Omental fat pad (tissue), 3 donors: ENCODE measurements at regions not wholly inside any gene's neighbourhood (a gene's known extent, or its start where the extent isn't known, plus 50 kb on each side); places are given as distances from the start of the nearest gene placed in this dataset.

ENCODE experiments used
- ATAC-seq: fragments of 150-250 bp; one replicate; pipeline ENCODE4 v1.9.1; 2016; ENCODE audit warnings: mild to moderate bottlenecking, moderate library complexity; ENCODE audit not compliant: low FRiP score
- DNase-seq: peaks from one replicate; pipeline ENCODE4 v3.0.0-alpha.2; 2019; ENCODE audit warnings: low spot score
- TF ChIP-seq, protein P1 (sequence below), 3 donors: fragments of 450-650 bp; IDR thresholded peaks; one replicate each; pipeline ENCODE4 v1.5.1; 2016 to 2017; ENCODE audit warnings: antibody characterized with exemption in 3 of 3, mild to moderate bottlenecking in 3 of 3, moderate library complexity in 2 of 3

DNA sequence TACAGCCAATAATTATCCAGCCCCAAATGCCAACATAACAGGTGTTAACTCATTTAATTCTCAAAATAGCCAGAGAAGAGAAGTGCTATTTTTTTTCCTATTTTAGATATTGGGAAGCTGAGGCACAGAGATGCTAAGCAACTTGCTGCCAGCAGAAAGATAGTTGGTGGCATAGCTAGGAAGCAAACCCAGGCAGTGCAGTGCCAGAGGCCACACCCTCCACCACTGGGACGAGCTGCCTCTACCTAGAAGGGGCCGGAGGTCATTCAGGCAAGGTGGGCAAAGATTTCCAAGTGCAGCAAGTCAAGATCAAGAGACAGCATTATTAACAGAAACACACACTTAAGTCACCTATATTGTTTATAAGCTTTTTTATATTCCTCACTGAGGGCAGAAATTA lies 654.1 kb downstream of the INHBA start:
- TF ChIP-seq, protein P1, sequence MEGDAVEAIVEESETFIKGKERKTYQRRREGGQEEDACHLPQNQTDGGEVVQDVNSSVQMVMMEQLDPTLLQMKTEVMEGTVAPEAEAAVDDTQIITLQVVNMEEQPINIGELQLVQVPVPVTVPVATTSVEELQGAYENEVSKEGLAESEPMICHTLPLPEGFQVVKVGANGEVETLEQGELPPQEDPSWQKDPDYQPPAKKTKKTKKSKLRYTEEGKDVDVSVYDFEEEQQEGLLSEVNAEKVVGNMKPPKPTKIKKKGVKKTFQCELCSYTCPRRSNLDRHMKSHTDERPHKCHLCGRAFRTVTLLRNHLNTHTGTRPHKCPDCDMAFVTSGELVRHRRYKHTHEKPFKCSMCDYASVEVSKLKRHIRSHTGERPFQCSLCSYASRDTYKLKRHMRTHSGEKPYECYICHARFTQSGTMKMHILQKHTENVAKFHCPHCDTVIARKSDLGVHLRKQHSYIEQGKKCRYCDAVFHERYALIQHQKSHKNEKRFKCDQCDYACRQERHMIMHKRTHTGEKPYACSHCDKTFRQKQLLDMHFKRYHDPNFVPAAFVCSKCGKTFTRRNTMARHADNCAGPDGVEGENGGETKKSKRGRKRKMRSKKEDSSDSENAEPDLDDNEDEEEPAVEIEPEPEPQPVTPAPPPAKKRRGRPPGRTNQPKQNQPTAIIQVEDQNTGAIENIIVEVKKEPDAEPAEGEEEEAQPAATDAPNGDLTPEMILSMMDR (IDR thresholded peaks at IDR 0.05) = no peak
- ATAC-seq = no peak
- DNase-seq = no peak

DNA sequence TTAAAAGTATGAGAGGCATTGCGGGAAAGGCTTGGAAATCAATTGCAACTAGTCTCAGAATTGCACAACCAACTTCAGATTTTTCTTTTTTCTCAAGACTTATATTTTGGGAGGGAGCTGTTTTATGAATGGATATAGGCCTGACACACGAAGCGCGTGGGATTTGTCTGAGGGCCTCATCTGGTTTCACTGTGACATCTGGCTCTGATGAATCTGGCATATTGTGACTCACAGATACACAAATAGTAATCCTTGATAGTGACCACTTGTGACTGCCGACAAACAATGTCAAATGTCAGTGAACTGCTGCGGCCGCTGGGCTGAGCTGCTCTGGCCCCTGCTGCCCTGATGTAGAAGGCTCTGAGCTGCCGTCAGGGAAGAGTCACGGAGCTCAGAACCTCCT lies 655.1 kb downstream of the INHBA start:
- ATAC-seq (no peak), DNase-seq (no peak)
- TF ChIP-seq, protein P1 (IDR thresholded peaks at IDR 0.05) = no peak

DNA sequence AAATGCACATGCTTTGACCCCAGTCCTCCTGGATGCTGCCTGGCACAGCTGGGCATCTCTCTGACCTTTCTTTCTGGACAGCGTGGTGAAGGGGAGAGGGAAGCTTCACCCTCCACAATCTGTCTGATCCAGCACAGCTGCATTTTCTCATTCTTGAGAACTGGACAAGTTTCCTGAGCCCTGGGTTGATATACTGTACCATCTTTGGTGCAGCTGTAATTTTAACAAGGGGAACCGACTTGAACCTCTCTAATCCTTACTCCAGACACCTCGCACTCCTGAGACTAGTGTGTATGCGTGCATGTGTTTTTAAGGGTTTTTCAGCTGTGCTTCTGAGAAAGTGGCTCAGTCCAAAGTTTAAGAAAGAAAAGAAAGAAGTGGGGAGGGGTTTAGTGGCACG lies 655.7 kb downstream of the INHBA start:
- DNase-seq = no peak
- ATAC-seq = no peak
- TF ChIP-seq, protein P1 (IDR thresholded peaks at IDR 0.05) = no peak

DNA sequence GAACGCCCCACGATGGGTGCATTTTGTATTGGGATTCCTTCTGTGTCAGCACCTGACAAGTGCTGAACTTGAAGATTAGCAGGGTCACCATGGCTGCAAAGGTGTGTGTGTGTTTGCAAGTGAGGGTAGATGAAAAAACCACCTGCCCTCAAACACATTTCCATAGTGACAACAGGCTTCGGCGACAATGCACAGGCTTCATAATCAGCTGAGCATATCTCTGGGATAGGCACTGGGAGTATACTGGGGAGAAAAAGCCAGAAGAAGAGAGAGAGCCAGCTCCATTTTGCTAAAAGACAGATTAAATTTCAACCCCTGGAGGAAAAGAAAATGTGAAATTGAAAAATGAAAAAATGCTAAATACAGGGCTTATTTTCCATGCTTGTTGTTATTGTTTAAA lies 656.1 kb downstream of the INHBA start:
- no peak for ATAC-seq

DNA sequence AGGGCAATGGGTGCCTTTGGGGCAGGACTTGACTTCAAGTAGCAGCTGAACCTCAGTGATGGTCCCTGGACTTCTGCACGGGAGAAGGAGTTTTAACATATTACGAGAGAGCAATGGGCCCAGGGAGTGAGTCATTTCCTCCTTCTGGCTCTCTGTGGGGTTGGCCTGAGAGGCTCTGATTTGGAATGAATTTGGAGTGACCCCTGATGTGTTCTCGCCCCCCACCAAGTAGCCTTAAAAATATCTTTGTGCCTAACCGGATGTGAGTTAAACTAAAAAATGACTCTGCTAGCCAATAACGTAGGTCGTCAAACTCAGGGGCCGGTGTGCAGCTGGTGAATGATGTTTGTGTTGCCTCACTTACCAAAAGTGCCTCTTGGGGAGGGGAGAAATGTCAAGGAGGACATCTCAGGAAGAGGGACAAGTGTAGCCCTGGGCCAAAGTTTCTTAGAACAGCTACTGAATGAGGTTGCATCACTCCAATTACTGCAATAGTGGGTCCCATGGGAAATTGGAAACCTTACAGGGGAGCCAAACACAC lies 656.6 kb downstream of the INHBA start:
- no peak for DNase-seq
- TF ChIP-seq, protein P1 (IDR thresholded peaks at IDR 0.05) = no peak
- peak; percentile 16 for ATAC-seq

More for the DNA sequence above, 656.1 kb downstream of the INHBA start:
- TF ChIP-seq, protein P1 (IDR thresholded peaks at IDR 0.05) = no peak
- no peak for DNase-seq

DNA sequence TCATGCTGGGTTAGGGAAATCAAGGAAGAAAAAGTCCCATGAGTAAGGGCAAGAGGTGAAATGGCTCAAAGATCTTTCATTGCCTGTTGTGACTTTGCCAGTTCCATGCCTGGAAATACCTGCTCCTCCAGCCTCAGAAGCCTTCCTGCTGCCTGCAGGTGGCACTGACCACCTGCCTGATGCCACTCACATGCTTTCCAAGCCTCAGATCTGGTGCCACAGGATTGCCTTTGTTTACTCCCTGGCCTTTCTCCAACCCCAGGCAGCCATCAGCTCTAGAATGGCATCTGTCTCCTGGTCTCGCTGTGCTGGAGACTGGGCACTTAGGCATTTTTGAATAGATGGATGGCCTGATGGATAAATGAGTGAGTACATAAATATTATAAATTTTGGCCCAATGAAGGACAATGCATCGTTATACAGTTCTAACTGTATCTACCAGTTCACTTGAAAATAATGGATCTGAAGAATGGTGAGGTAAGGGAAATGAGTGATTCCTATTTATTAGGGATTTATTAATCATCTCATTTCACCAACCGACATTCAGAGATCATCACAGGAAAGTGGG lies 657.2 kb downstream of the INHBA start:
- no peak for DNase-seq
- TF ChIP-seq, protein P1 (IDR thresholded peaks at IDR 0.05) = no peak
- ATAC-seq = no peak

DNA sequence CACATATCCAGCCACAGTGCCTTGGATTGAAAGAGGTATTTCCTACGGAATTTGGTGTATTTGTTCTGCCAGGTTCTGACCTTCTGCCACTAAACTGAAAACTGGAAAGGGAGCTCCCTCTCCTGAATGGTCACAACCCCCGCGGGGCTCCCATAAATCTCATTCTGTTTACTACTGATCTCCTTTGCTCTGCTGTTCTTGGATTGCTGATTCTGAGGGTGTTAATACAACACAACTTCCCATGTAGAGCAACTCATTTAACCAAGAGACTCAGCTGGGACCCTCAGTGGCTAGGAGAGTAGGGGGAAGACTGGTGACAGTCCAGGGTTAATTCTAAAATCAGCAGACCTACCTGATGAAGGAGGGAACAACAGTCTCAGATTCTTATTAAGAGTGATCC lies 662.9 kb downstream of the INHBA start:
- ATAC-seq = no peak
- TF ChIP-seq, protein P1 (IDR thresholded peaks at IDR 0.05) = no peak
- DNase-seq = no peak
